GM11168 (cell line): ENCODE measurements at regions not wholly inside any gene's neighbourhood (a gene's known extent, or its start where the extent isn't known, plus 50 kb on each side); places are given as distances from the start of the nearest gene placed in this dataset.

Experiments used
- in situ Hi-C: fragments of 300-500 bp; cut with MboI; formaldehyde crosslinking; loops from one replicate; pipeline ENCODE4 v1.12.0; 2022; ENCODE audit warnings: low sequenced_read_pairs; ENCODE audit not compliant: unreplicated experiment

GRCh38 chr13:91273675-91274074 lies 73.8 kb upstream of the MIR17HG start:
- in situ Hi-C loops: no loop called here

GRCh38 chr13:91277013-91277676 lies 70.3 kb upstream of the MIR17HG start:
- in situ Hi-C loops: no loop called here

- in situ Hi-C loops: no loop called here
Observed at GRCh38 chr13:91278291-91278690, 69.2 kb upstream of the MIR17HG start.

GRCh38 chr13:91278888-91279287 lies 68.6 kb upstream of the MIR17HG start:
- in situ Hi-C loops: no loop called here

GRCh38 chr13:91280801-91281200 lies 66.7 kb upstream of the MIR17HG start:
- in situ Hi-C loops: no loop called here

- in situ Hi-C loops: no loop called here
Observed at GRCh38 chr13:91284335-91284734, 63.2 kb upstream of the MIR17HG start.

GRCh38 chr13:91286317-91286716 lies 61.2 kb upstream of the MIR17HG start:
- in situ Hi-C loops: no loop called here

- in situ Hi-C loops: no loop called here
Observed at GRCh38 chr13:91291078-91291477, 56.4 kb upstream of the MIR17HG start.

GRCh38 chr13:91292630-91293221 lies 54.8 kb upstream of the MIR17HG start:
- in situ Hi-C loops: no loop called here

GRCh38 chr13:91295712-91296410 lies 51.6 kb upstream of the MIR17HG start:
- in situ Hi-C loops: no loop called here

GRCh38 chr13:91297503-91297902 lies 50.0 kb upstream of the MIR17HG start:
- in situ Hi-C loops: no loop called here
